ENCODE measurements at regions not wholly inside any gene's neighbourhood (a gene's known extent, or its start where the extent isn't known, plus 50 kb on each side); places are given as distances from the start of the nearest gene placed in this dataset.

- TF ChIP-seq CTCF (conservative IDR thresholded peaks at IDR 0.05) (no peak), ZFX (IDR thresholded peaks at IDR 0.05) (no peak)
Measured at GRCh38 chr20:50434321-50434652, 75.9 kb upstream of the PTPN1 start.
